GM23248 (cell line): ENCODE measurements at regions not wholly inside any gene's neighbourhood (a gene's known extent, or its start where the extent isn't known, plus 50 kb on each side); places are given as distances from the start of the nearest gene placed in this dataset.

Experiments used
- EZH2 ChIP-seq: fragments of 200-600 bp; sonication (generic); IDR thresholded peaks from 2 replicates; pipeline ENCODE4 v1.6.1; 2018; ENCODE audit warnings: antibody characterized with exemption, mild to moderate bottlenecking; ENCODE audit not compliant: insufficient read depth, poor library complexity, severe bottlenecking
- EZH2phosphoT487 ChIP-seq: fragments of 200-600 bp; sonication (generic); IDR thresholded peaks from 2 replicates; pipeline ENCODE4 v1.6.1; 2018; ENCODE audit warnings: antibody characterized with exemption, moderate library complexity, mild to moderate bottlenecking, low read depth; ENCODE audit not compliant: insufficient read depth

GRCh38 chr15:70314688-70315087 lies 217.0 kb upstream of the TLE3 start:
- TF ChIP-seq EZH2phosphoT487 (no peak), EZH2 (no peak)
